GM12878 (cell line): ENCODE measurements at regions not wholly inside any gene's neighbourhood (a gene's known extent, or its start where the extent isn't known, plus 50 kb on each side); places are given as distances from the start of the nearest gene placed in this dataset.

Experiments
- CBX3 ChIP-seq: fragments of 200-600 bp; sonication (generic); IDR thresholded peaks from 2 replicates; pipeline ENCODE4 v1.6.1; 2016; ENCODE audit warnings: low read depth, borderline replicate concordance
- EP300 ChIP-seq, 2 experiments: fragments of 150-350 bp in 1 of 2; IDR thresholded peaks; 2 replicates each; pipeline ENCODE4 v1.6.1; 2011 to 2012; ENCODE audit warnings: low read depth in 2 of 2, low read length in 2 of 2, borderline replicate concordance in 1 of 2, improper control_type of control experiment in 1 of 2, inconsistent platforms in 1 of 2; ENCODE audit not compliant: control insufficient read depth in 1 of 2
- PML ChIP-seq: IDR thresholded peaks from 2 replicates; pipeline ENCODE4 v1.6.1; 2012; ENCODE audit warnings: low read length, inconsistent platforms
- SREBF2 ChIP-seq: IDR thresholded peaks from 2 replicates; pipeline ENCODE4 v1.6.1; 2012; ENCODE audit warnings: mild to moderate bottlenecking, low read length
- SRF ChIP-seq, 2 experiments: IDR thresholded peaks; 2 replicates each; pipeline ENCODE4 v1.6.1; 2011; ENCODE audit warnings: low read depth in 2 of 2, low read length in 2 of 2, mild to moderate bottlenecking in 1 of 2, moderate library complexity in 1 of 2

DNA sequence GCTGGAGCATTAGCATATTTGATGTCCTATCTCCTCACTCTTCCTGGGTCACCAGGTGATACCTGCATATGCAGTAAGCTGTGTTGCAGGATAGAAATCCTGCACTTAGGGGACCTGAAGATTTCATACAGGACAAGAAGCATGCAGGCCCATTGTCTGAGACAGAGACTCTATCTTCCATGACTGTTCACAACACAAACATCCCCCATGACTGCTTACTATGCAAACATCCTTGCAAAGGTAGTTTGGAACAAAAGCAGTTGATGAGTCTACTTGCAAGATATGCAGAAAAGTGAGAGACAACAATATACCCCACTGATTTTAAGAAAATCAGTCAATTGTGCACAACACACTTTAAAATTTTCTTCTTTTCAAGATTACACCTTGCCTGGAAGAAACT is 108.6 kb upstream of the ZEB2 start:
- no peak for TF ChIP-seq SRF (IDR thresholded peaks at IDR 0.05; ENCODE audit: low read depth in 2 of 2, low read length in 2 of 2)
- TF ChIP-seq SREBF2, result no peak
- no peak for TF ChIP-seq PML
- no peak for TF ChIP-seq CBX3
- no peak for TF ChIP-seq EP300 (IDR thresholded peaks at IDR 0.05; ENCODE audit: borderline replicate concordance in 1 of 2, control insufficient read depth in 1 of 2, low read depth in 2 of 2, low read length in 2 of 2)
